GM12865 (cell line): ENCODE measurements at regions not wholly inside any gene's neighbourhood (a gene's known extent, or its start where the extent isn't known, plus 50 kb on each side); places are given as distances from the start of the nearest gene placed in this dataset.

Experiments
- DNase-seq: peaks from one replicate; pipeline ENCODE4 v3.0.0; 2010; ENCODE audit warnings: low read depth
- H3K4me3 ChIP-seq: 2 replicates; pipeline ENCODE4 v1.5.1; 2011; ENCODE audit warnings: mild to moderate bottlenecking, low read depth, low read length, control low read depth
- TF ChIP-seq, protein P1 (sequence below): IDR thresholded peaks from 2 replicates; pipeline ENCODE4 v1.5.1; 2011; ENCODE audit warnings: low read length, control low read depth, low read depth, inconsistent platforms; ENCODE audit not compliant: insufficient read depth; ENCODE audit errors: missing control alignments

DNA sequence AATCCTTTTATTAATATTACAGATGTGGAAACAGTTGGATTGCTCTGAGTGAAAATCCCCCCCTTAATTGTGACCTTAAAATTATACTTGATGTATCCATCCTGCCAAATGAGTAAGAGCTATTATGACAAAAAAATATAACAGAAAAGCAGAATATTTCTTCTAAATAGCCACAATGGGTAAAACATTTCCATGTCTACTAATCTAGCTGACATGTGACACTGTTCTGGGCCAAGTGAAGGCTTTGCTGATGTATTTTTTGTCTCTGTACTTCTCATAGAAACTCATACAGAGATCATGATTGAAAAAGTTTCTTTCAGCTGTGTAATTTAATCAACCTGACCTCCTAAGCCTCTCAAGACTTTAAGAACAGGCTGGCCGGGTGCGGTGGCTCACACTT lies 569.1 kb upstream of the ZFP42 start:
- TF ChIP-seq, protein P1, sequence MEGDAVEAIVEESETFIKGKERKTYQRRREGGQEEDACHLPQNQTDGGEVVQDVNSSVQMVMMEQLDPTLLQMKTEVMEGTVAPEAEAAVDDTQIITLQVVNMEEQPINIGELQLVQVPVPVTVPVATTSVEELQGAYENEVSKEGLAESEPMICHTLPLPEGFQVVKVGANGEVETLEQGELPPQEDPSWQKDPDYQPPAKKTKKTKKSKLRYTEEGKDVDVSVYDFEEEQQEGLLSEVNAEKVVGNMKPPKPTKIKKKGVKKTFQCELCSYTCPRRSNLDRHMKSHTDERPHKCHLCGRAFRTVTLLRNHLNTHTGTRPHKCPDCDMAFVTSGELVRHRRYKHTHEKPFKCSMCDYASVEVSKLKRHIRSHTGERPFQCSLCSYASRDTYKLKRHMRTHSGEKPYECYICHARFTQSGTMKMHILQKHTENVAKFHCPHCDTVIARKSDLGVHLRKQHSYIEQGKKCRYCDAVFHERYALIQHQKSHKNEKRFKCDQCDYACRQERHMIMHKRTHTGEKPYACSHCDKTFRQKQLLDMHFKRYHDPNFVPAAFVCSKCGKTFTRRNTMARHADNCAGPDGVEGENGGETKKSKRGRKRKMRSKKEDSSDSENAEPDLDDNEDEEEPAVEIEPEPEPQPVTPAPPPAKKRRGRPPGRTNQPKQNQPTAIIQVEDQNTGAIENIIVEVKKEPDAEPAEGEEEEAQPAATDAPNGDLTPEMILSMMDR = no peak
- no peak for DNase-seq
- no peak overlapping the region for H3K4me3 ChIP-seq

DNA sequence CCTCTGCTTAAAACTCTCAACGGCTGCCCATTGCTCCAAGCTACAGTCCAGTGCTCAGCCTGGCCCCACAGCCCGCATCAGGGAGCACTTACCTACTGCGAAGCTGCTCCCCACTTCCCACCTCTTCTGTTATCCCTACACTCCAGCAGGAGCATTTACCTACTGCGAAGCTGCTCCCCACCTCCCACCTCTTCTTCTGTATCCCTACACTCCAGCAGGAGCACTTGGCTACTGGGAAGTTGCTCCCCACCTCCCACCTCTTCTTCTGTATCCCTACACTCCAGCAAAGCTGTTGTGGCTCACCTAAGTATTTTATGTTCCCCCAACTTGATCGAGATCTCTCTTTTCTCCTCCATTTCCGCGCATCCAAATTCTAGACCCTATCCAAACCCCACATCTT lies 563.3 kb upstream of the ZFP42 start:
- no peak for DNase-seq
- TF ChIP-seq, protein P1 = no peak
- no peak overlapping the region for H3K4me3 ChIP-seq

- TF ChIP-seq, protein P1 = no peak
- DNase-seq = no peak
These were observed 562.4 kb upstream of the ZFP42 start for GRCh38 chr4:187433141-187433540.

DNA sequence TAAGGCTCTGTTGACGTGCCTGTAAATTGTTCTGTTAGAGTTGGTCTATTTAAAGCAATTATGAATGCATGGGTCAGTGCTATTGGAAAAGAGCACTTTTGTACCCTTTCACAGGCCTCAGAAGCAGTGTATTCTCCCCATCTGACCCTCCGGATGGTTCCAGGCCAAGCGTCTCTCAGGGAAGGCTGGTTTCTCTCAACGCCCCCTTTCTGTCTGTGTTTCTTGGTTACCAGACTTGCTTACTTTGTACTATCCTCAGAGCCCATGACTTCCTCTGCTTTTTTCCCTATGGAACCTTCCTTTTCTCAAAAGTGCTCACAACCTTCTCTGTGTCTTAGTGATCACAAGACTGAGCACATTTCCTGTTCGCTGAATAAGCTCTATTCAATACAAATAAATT lies 559.3 kb upstream of the ZFP42 start:
- no peak for DNase-seq
- no peak overlapping the region for H3K4me3 ChIP-seq
- TF ChIP-seq, protein P1 = no peak

More at GRCh38 chr4:187433141-187433540, 562.4 kb upstream of the ZFP42 start:
- no peak overlapping the region for H3K4me3 ChIP-seq

- TF ChIP-seq, protein P1 = no peak
- H3K4me3 ChIP-seq = no peak overlapping the region
- no peak for DNase-seq
These were observed 551.5 kb upstream of the ZFP42 start for GRCh38 chr4:187444061-187444460.

GRCh38 chr4:187449702-187450101 lies 545.9 kb upstream of the ZFP42 start:
- no peak overlapping the region for H3K4me3 ChIP-seq
- TF ChIP-seq, protein P1 = no peak
- no peak for DNase-seq

- no peak for DNase-seq
- no peak overlapping the region for H3K4me3 ChIP-seq
- TF ChIP-seq, protein P1 = no peak
These were observed 543.8 kb upstream of the ZFP42 start for GRCh38 chr4:187451776-187452175.
